HL-60 (cell line): ENCODE measurements at regions not wholly inside any gene's neighbourhood (a gene's known extent, or its start where the extent isn't known, plus 50 kb on each side); places are given as distances from the start of the nearest gene placed in this dataset.

ENCODE experiments used
- GABPA ChIP-seq: IDR thresholded peaks from 2 replicates; pipeline ENCODE4 v1.6.1; 2012; ENCODE audit warnings: low read depth
- TF ChIP-seq, protein P1 (sequence below): IDR thresholded peaks from one replicate; pipeline ENCODE4 v1.5.1; 2011; ENCODE audit warnings: low read length, control low read depth, inconsistent platforms; ENCODE audit not compliant: insufficient read depth

DNA sequence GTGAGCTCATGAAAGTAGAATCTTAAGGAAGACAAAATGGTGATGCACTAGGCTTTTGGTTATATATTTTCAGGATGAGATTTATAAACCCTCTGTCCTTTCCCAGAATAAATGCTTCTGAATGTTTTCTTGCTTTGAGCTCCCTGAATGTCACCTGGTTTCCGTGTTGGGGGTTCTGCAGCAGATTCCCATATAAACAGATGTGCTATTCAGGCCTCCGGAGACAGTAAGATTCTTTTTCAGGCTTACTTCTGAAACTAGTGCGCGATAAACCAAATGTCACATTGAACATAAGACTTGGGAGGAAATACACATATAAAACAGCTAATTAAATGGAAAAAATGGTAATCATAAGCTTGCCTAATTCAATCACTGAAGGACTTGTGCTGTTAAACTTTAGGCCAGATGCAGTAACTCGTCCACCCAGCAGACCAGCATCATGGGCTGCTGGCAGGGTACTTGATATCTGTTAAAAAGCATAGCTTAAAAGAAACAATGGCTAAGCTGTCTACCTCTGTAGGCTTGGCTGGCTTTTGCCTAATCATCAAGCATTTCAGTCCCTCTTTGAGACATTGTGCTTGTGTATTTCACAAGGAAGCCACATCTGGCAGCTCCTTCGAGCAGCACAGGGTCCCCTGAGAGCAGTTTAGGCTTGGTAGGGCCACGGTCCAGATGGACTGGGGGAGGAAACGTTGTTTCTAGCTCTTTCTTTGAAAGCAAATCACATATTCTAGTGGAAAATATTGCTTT is 281.2 kb upstream of the KIAA1217 start:
- TF ChIP-seq, protein P1, sequence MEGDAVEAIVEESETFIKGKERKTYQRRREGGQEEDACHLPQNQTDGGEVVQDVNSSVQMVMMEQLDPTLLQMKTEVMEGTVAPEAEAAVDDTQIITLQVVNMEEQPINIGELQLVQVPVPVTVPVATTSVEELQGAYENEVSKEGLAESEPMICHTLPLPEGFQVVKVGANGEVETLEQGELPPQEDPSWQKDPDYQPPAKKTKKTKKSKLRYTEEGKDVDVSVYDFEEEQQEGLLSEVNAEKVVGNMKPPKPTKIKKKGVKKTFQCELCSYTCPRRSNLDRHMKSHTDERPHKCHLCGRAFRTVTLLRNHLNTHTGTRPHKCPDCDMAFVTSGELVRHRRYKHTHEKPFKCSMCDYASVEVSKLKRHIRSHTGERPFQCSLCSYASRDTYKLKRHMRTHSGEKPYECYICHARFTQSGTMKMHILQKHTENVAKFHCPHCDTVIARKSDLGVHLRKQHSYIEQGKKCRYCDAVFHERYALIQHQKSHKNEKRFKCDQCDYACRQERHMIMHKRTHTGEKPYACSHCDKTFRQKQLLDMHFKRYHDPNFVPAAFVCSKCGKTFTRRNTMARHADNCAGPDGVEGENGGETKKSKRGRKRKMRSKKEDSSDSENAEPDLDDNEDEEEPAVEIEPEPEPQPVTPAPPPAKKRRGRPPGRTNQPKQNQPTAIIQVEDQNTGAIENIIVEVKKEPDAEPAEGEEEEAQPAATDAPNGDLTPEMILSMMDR = no peak
- no peak for TF ChIP-seq GABPA
